Activated CD4-positive, alpha-beta T cell treated with anti-CD3 and anti-CD28 coated beads, Interleukin-2, amount 10 ng/mL, durations not matched to agents 7 days and 5 days (primary cell): ENCODE measurements at regions not wholly inside any gene's neighbourhood (a gene's known extent, or its start where the extent isn't known, plus 50 kb on each side); places are given as distances from the start of the nearest gene placed in this dataset.

Experiments
- CTCF ChIA-PET: fragments of 350-600 bp; sonication (Branson Sonifier 250); formaldehyde crosslinking; loops from one replicate; lab custom pipeline; 2021; ENCODE audit warnings: antibody characterized with exemption; lab: Charles Lee
- POLR2A ChIA-PET: fragments of 350-600 bp; sonication (Branson Sonifier 250); formaldehyde crosslinking; loops from one replicate; lab custom pipeline; 2021; ENCODE audit warnings: antibody characterized with exemption; lab: Charles Lee
- DNase-seq: peaks from one replicate; pipeline ENCODE4 v3.0.0-alpha.2; 2020
- H3K27ac Mint-ChIP-seq: one replicate; pipeline ENCODE4 v1.8.0; 2021; ENCODE audit warnings: mild to moderate bottlenecking, moderate library complexity, mixed read lengths
- H3K27me3 Mint-ChIP-seq: one replicate; pipeline ENCODE4 v1.8.0; 2021; ENCODE audit warnings: mixed read lengths
- H3K36me3 Mint-ChIP-seq: one replicate; pipeline ENCODE4 v1.8.0; 2021; ENCODE audit warnings: low read depth, mixed read lengths
- H3K4me1 Mint-ChIP-seq: one replicate; pipeline ENCODE4 v1.8.0; 2021; ENCODE audit warnings: mixed read lengths
- H3K4me3 Mint-ChIP-seq: one replicate; pipeline ENCODE4 v1.8.0; 2021; ENCODE audit warnings: mild to moderate bottlenecking, moderate library complexity, mixed read lengths
- H3K9me3 Mint-ChIP-seq: one replicate; pipeline ENCODE4 v1.8.0; 2021; ENCODE audit warnings: mixed read lengths

GRCh38 chr15:69836048-69836447, 261.7 kb downstream of the TLE3 start:
- DNase-seq, result no peak
- Mint-ChIP-seq H3K27me3 (no peaks in the 10 kb centered on the region), H3K36me3 (no peaks in the 10 kb centered on the region), H3K9me3 (no peaks in the 10 kb centered on the region), H3K4me3 (no peak overlapping the region), H3K27ac (no peak overlapping the region), H3K4me1 (no peaks in the 10 kb centered on the region)
- ChIA-PET POLR2A (no interaction called here), CTCF (interaction anchor here (1.7 kb wide), 1 partner anchor 11 kb away, joined by 4 read pairs; no protein-coding TSS in a partner anchor)

- H3K27me3 Mint-ChIP-seq, result no peaks in the 10 kb centered on the region
- POLR2A ChIA-PET, result no interaction called here
- no peaks in the 10 kb centered on the region for H3K4me1 Mint-ChIP-seq
- H3K27ac Mint-ChIP-seq, result no peak overlapping the region
- no peak for DNase-seq
- H3K4me3 Mint-ChIP-seq, result no peak overlapping the region
- no peaks in the 10 kb centered on the region for H3K9me3 Mint-ChIP-seq
- H3K36me3 Mint-ChIP-seq, result no peaks in the 10 kb centered on the region
- CTCF ChIA-PET, result no interaction called here
Observed at GRCh38 chr15:69836526-69837230, 261.0 kb downstream of the TLE3 start.

- POLR2A ChIA-PET, result no interaction called here
- no peak overlapping the region for H3K27ac Mint-ChIP-seq
Observed at GRCh38 chr15:69838338-69838737, 259.4 kb downstream of the TLE3 start.

GRCh38 chr15:69838994-69839393, 258.7 kb downstream of the TLE3 start:
- Mint-ChIP-seq H3K9me3 (no peaks in the 10 kb centered on the region), H3K4me3 (no peak overlapping the region), H3K27me3 (no peaks in the 10 kb centered on the region), H3K27ac (no peak overlapping the region), H3K36me3 (no peaks in the 10 kb centered on the region), H3K4me1 (no peaks in the 10 kb centered on the region)
- ChIA-PET CTCF (interaction anchor here (0.9 kb wide), 1 partner anchor 65 kb away, joined by 3 read pairs; no protein-coding TSS in a partner anchor), POLR2A (no interaction called here)
- DNase-seq, result no peak

More at GRCh38 chr15:69838338-69838737, 259.4 kb downstream of the TLE3 start:
- Mint-ChIP-seq H3K9me3 (no peaks in the 10 kb centered on the region), H3K4me3 (no peak overlapping the region), H3K27me3 (no peaks in the 10 kb centered on the region), H3K36me3 (no peaks in the 10 kb centered on the region), H3K4me1 (no peaks in the 10 kb centered on the region)
- CTCF ChIA-PET, result no interaction called here
- DNase-seq, result no peak

GRCh38 chr15:69841113-69841828, 256.4 kb downstream of the TLE3 start:
- H3K27ac Mint-ChIP-seq, result no peak overlapping the region
- POLR2A ChIA-PET, result no interaction called here
- no peaks in the 10 kb centered on the region for H3K27me3 Mint-ChIP-seq
- H3K4me1 Mint-ChIP-seq, result no peaks in the 10 kb centered on the region
- no peak for DNase-seq
- no peak overlapping the region for H3K4me3 Mint-ChIP-seq
- CTCF ChIA-PET, result interaction anchor here (0.6 kb wide), 1 partner anchor 286 kb away, joined by 3 read pairs; no protein-coding TSS in a partner anchor
- H3K36me3 Mint-ChIP-seq, result no peaks in the 10 kb centered on the region
- H3K9me3 Mint-ChIP-seq, result no peaks in the 10 kb centered on the region

GRCh38 chr15:69842851-69843250, 254.9 kb downstream of the TLE3 start:
- Mint-ChIP-seq H3K9me3 (no peaks in the 10 kb centered on the region), H3K27ac (no peak overlapping the region), H3K36me3 (no peaks in the 10 kb centered on the region), H3K4me1 (no peaks in the 10 kb centered on the region), H3K4me3 (no peak overlapping the region), H3K27me3 (peaks cover 5% of the 10 kb centered on the region)
- CTCF ChIA-PET, result no interaction called here
- POLR2A ChIA-PET, result no interaction called here
- no peak for DNase-seq

GRCh38 chr15:69843276-69843899, 254.3 kb downstream of the TLE3 start:
- Mint-ChIP-seq H3K27ac (no peak overlapping the region), H3K27me3 (peaks cover 5% of the 10 kb centered on the region), H3K4me3 (no peak overlapping the region), H3K4me1 (no peaks in the 10 kb centered on the region), H3K36me3 (no peaks in the 10 kb centered on the region), H3K9me3 (no peaks in the 10 kb centered on the region)
- POLR2A ChIA-PET, result no interaction called here
- DNase-seq, result no peak
- CTCF ChIA-PET, result no interaction called here

- no peak overlapping the region for H3K27ac Mint-ChIP-seq
- H3K27me3 Mint-ChIP-seq, result peaks cover 5% of the 10 kb centered on the region
- ChIA-PET POLR2A (no interaction called here), CTCF (interaction anchor here (1.2 kb wide), 1 partner anchor 16 kb away, joined by 3 read pairs; no protein-coding TSS in a partner anchor)
- no peaks in the 10 kb centered on the region for H3K4me1 Mint-ChIP-seq
- H3K4me3 Mint-ChIP-seq, result no peak overlapping the region
- DNase-seq, result no peak
- no peaks in the 10 kb centered on the region for H3K36me3 Mint-ChIP-seq
- H3K9me3 Mint-ChIP-seq, result no peaks in the 10 kb centered on the region
Observed at GRCh38 chr15:69843900-69844304, 253.8 kb downstream of the TLE3 start.

GRCh38 chr15:69845159-69845558, 252.6 kb downstream of the TLE3 start:
- Mint-ChIP-seq H3K36me3 (no peaks in the 10 kb centered on the region), H3K9me3 (no peaks in the 10 kb centered on the region), H3K4me3 (no peak overlapping the region), H3K27me3 (peaks cover 8% of the 10 kb centered on the region), H3K4me1 (no peaks in the 10 kb centered on the region), H3K27ac (no peak overlapping the region)
- no peak for DNase-seq
- CTCF ChIA-PET, result interaction anchor here (0.6 kb wide), 1 partner anchor 531 kb away, joined by 3 read pairs; no protein-coding TSS in a partner anchor
- POLR2A ChIA-PET, result no interaction called here

GRCh38 chr15:69847625-69848024, 250.1 kb downstream of the TLE3 start:
- H3K4me3 Mint-ChIP-seq, result no peak overlapping the region
- no peaks in the 10 kb centered on the region for H3K36me3 Mint-ChIP-seq
- CTCF ChIA-PET, result interaction anchor here (1.4 kb wide), 1 partner anchor 13 kb away, joined by 4 read pairs; no protein-coding TSS in a partner anchor
- no peaks in the 10 kb centered on the region for H3K4me1 Mint-ChIP-seq
- POLR2A ChIA-PET, result no interaction called here
- H3K27me3 Mint-ChIP-seq, result peaks cover 8% of the 10 kb centered on the region
- no peak overlapping the region for H3K27ac Mint-ChIP-seq
- no peak for DNase-seq
- no peaks in the 10 kb centered on the region for H3K9me3 Mint-ChIP-seq

GRCh38 chr15:69848096-69848495, 249.6 kb downstream of the TLE3 start:
- ChIA-PET POLR2A (no interaction called here), CTCF (interaction anchor here (1.2 kb wide), 1 partner anchor 282 kb away, joined by 3 read pairs; no protein-coding TSS in a partner anchor)
- Mint-ChIP-seq H3K36me3 (no peaks in the 10 kb centered on the region), H3K4me3 (no peak overlapping the region), H3K9me3 (no peaks in the 10 kb centered on the region), H3K27ac (no peak overlapping the region), H3K27me3 (peaks cover 8% of the 10 kb centered on the region), H3K4me1 (no peaks in the 10 kb centered on the region)
- no peak for DNase-seq

GRCh38 chr15:69848551-69849231, 249.0 kb downstream of the TLE3 start:
- H3K27me3 Mint-ChIP-seq, result peaks cover 8% of the 10 kb centered on the region
- H3K36me3 Mint-ChIP-seq, result no peaks in the 10 kb centered on the region
- POLR2A ChIA-PET, result no interaction called here
- CTCF ChIA-PET, result interaction anchor here (1.2 kb wide), 1 partner anchor 283 kb away, joined by 3 read pairs; no protein-coding TSS in a partner anchor
- no peak overlapping the region for H3K4me3 Mint-ChIP-seq
- H3K27ac Mint-ChIP-seq, result no peak overlapping the region
- no peak for DNase-seq
- H3K9me3 Mint-ChIP-seq, result no peaks in the 10 kb centered on the region
- no peaks in the 10 kb centered on the region for H3K4me1 Mint-ChIP-seq
